Natural killer cell treated with Interleukin-12 subunit alpha and Interleukin-12 subunit beta and Interleukin-15 and Interleukin-18, amount 100 ng/mL, for 72 hours (primary cell): ENCODE measurements at regions not wholly inside any gene's neighbourhood (a gene's known extent, or its start where the extent isn't known, plus 50 kb on each side); places are given as distances from the start of the nearest gene placed in this dataset.
"Not testable (repeated sequence)": the region's sequence is repeated elsewhere in the genome, so short reads cannot be mapped to it uniquely, and the experiment has no call there.

Experiments
- ATAC-seq, 2 donors: fragments of 150-1000 bp; cut with Tn5 transposase in 1 of 2; sonication (Bioruptor Pico), chemical (Tn5 transposase) in 1 of 2; 2 replicates each; pipeline ENCODE4 v1.10.0; 2021
- DNase-seq: peaks from one replicate; pipeline ENCODE4 v3.0.0; 2022; ENCODE audit warnings: low spot score
- H3K27ac Mint-ChIP-seq, 2 donors: 1 replicate in 1 of 2; 2 replicates in 1 of 2; pipeline ENCODE4 v1.8.0; 2022; ENCODE audit warnings: mixed read lengths in 2 of 2, mild to moderate bottlenecking in 1 of 2, moderate library complexity in 1 of 2
- H3K27me3 Mint-ChIP-seq, 2 donors: 1 replicate in 1 of 2; 2 replicates in 1 of 2; pipeline ENCODE4 v1.8.0; 2022; ENCODE audit warnings: mixed read lengths in 2 of 2
- H3K36me3 Mint-ChIP-seq: one replicate; pipeline ENCODE4 v1.8.0; 2022; ENCODE audit warnings: mixed read lengths
- H3K4me1 Mint-ChIP-seq, 2 donors: 1 replicate in 1 of 2; 2 replicates in 1 of 2; pipeline ENCODE4 v1.8.0; 2022; ENCODE audit warnings: low read depth in 2 of 2, mixed read lengths in 2 of 2, mild to moderate bottlenecking in 1 of 2
- H3K4me3 Mint-ChIP-seq: one replicate; pipeline ENCODE4 v1.8.0; 2022; ENCODE audit warnings: mixed read lengths
- H3K9me3 Mint-ChIP-seq: 2 replicates; pipeline ENCODE4 v1.8.0; 2022; ENCODE audit warnings: mixed read lengths

- not testable (repeated sequence) for H3K9me3 Mint-ChIP-seq, H3K4me3 Mint-ChIP-seq, H3K36me3 Mint-ChIP-seq, DNase-seq, H3K27ac Mint-ChIP-seq, H3K4me1 Mint-ChIP-seq, H3K27me3 Mint-ChIP-seq, ATAC-seq
These were observed 89.7 kb downstream of the PPIAL4C start for GRCh38 chr1:149673231-149673909.

GRCh38 chr1:149674921-149675320 is 91.3 kb downstream of the PPIAL4C start:
- ATAC-seq, H3K27me3 Mint-ChIP-seq, H3K4me1 Mint-ChIP-seq, H3K4me3 Mint-ChIP-seq, DNase-seq, H3K36me3 Mint-ChIP-seq, H3K27ac Mint-ChIP-seq, H3K9me3 Mint-ChIP-seq: not testable (repeated sequence)

- not testable (repeated sequence) for H3K4me3 Mint-ChIP-seq, DNase-seq, H3K4me1 Mint-ChIP-seq, H3K27ac Mint-ChIP-seq, H3K36me3 Mint-ChIP-seq, H3K27me3 Mint-ChIP-seq, ATAC-seq, H3K9me3 Mint-ChIP-seq
These were observed 93.7 kb downstream of the PPIAL4C start for GRCh38 chr1:149677359-149677758.

- H3K27ac Mint-ChIP-seq, H3K9me3 Mint-ChIP-seq, H3K4me3 Mint-ChIP-seq, H3K4me1 Mint-ChIP-seq, H3K36me3 Mint-ChIP-seq, DNase-seq, H3K27me3 Mint-ChIP-seq: not testable (repeated sequence)
- peak; percentile 83 to 85 for ATAC-seq
These were observed 95.8 kb upstream of the FCGR1A start for GRCh38 chr1:149686593-149687238.

GRCh38 chr1:149691399-149691798 is 91.1 kb upstream of the FCGR1A start:
- H3K4me1 Mint-ChIP-seq, ATAC-seq, H3K27ac Mint-ChIP-seq, H3K4me3 Mint-ChIP-seq, H3K27me3 Mint-ChIP-seq, H3K9me3 Mint-ChIP-seq, H3K36me3 Mint-ChIP-seq, DNase-seq: not testable (repeated sequence)

- not testable (repeated sequence) for DNase-seq, H3K4me1 Mint-ChIP-seq, H3K4me3 Mint-ChIP-seq, H3K27ac Mint-ChIP-seq, H3K9me3 Mint-ChIP-seq, H3K27me3 Mint-ChIP-seq, H3K36me3 Mint-ChIP-seq
- peak; percentile 71 to 80 for ATAC-seq
These were observed 89.5 kb upstream of the FCGR1A start for GRCh38 chr1:149692804-149693539.

GRCh38 chr1:149695066-149695465 is 87.4 kb upstream of the FCGR1A start:
- not testable (repeated sequence) for H3K27me3 Mint-ChIP-seq, H3K4me1 Mint-ChIP-seq, H3K4me3 Mint-ChIP-seq, DNase-seq, H3K36me3 Mint-ChIP-seq, ATAC-seq, H3K27ac Mint-ChIP-seq, H3K9me3 Mint-ChIP-seq

GRCh38 chr1:149700220-149700619 is 82.3 kb upstream of the FCGR1A start:
- ATAC-seq, DNase-seq, H3K27me3 Mint-ChIP-seq, H3K27ac Mint-ChIP-seq, H3K4me1 Mint-ChIP-seq, H3K4me3 Mint-ChIP-seq, H3K36me3 Mint-ChIP-seq, H3K9me3 Mint-ChIP-seq: not testable (repeated sequence)

GRCh38 chr1:149700677-149701567 is 81.6 kb upstream of the FCGR1A start:
- H3K27me3 Mint-ChIP-seq, DNase-seq, H3K4me1 Mint-ChIP-seq, H3K36me3 Mint-ChIP-seq, H3K9me3 Mint-ChIP-seq, H3K27ac Mint-ChIP-seq, H3K4me3 Mint-ChIP-seq: not testable (repeated sequence)
- ATAC-seq, result peak; percentile 68 to 71

GRCh38 chr1:149708192-149708853 is 74.2 kb upstream of the FCGR1A start:
- ATAC-seq, result peak; percentile 92
- H3K27ac Mint-ChIP-seq, result peak overlapping the region; percentile 94 to 98
- peak overlapping the region; percentile 52 for H3K4me3 Mint-ChIP-seq
- not testable (repeated sequence) for H3K4me1 Mint-ChIP-seq, H3K27me3 Mint-ChIP-seq, H3K9me3 Mint-ChIP-seq, H3K36me3 Mint-ChIP-seq
- DNase-seq, result peak; percentile 64

GRCh38 chr1:149711651-149712050 is 70.8 kb upstream of the FCGR1A start:
- not testable (repeated sequence) for H3K4me1 Mint-ChIP-seq, ATAC-seq, H3K27ac Mint-ChIP-seq, DNase-seq, H3K4me3 Mint-ChIP-seq, H3K27me3 Mint-ChIP-seq, H3K36me3 Mint-ChIP-seq, H3K9me3 Mint-ChIP-seq

- peak overlapping the region; percentile 74 for H3K27ac Mint-ChIP-seq
- not testable (repeated sequence) for H3K27me3 Mint-ChIP-seq, DNase-seq, ATAC-seq, H3K4me3 Mint-ChIP-seq, H3K4me1 Mint-ChIP-seq, H3K36me3 Mint-ChIP-seq, H3K9me3 Mint-ChIP-seq
These were observed 70.2 kb upstream of the FCGR1A start for GRCh38 chr1:149712154-149712927.

- H3K4me3 Mint-ChIP-seq, H3K36me3 Mint-ChIP-seq, ATAC-seq, H3K9me3 Mint-ChIP-seq, H3K27me3 Mint-ChIP-seq, DNase-seq, H3K4me1 Mint-ChIP-seq, H3K27ac Mint-ChIP-seq: not testable (repeated sequence)
These were observed 69.0 kb upstream of the FCGR1A start for GRCh38 chr1:149713513-149713912.
